Eye (tissue), 1 donor: ENCODE measurements at regions not wholly inside any gene's neighbourhood (a gene's known extent, or its start where the extent isn't known, plus 50 kb on each side); places are given as distances from the start of the nearest gene placed in this dataset.

Experiments
- DNase-seq: peaks from one replicate; pipeline ENCODE4 v3.0.0-alpha.2; 2015

GRCh38 chr18:44627280-44627679, 53.4 kb upstream of the SETBP1 start:
- DNase-seq: no peak

GRCh38 chr18:44629406-44629805, 51.3 kb upstream of the SETBP1 start:
- no peak for DNase-seq

- no peak for DNase-seq
Observed at GRCh38 chr18:44630118-44630517, 50.6 kb upstream of the SETBP1 start.
